IMR-90 (cell line): ENCODE measurements at regions not wholly inside any gene's neighbourhood (a gene's known extent, or its start where the extent isn't known, plus 50 kb on each side); places are given as distances from the start of the nearest gene placed in this dataset.

Source experiments
- ATAC-seq: fragments of 200-7000 bp; cut with Tn5 transposase; 2 replicates; pipeline ENCODE4 v1.9.1; 2020; ENCODE audit warnings: low read depth, mild to moderate bottlenecking, moderate library complexity
- BruUV-seq: library from RNA; stranded (reverse); fragments of 400-500 nt; replicated peaks from 2 replicates; lab custom pipeline; 2021; lab: Mats Ljungman, UMichigan
- CTCF ChIA-PET: fragments of 300-600 bp; formaldehyde crosslinking; extraction: SDS; loops from one replicate; lab custom pipeline; 2021; ENCODE audit warnings: antibody characterized with exemption; lab: Yijun Ruan, JAX
- POLR2A ChIA-PET: fragments of 300-600 bp; sonication (Branson Sonifier 250); formaldehyde crosslinking; loops from one replicate; lab custom pipeline; 2022; ENCODE audit warnings: antibody characterized with exemption; ENCODE audit not compliant: unreplicated experiment; lab: Charles Lee
- DNase-seq: peaks from one replicate; pipeline ENCODE4 v3.0.0; 2013
- H2AFZ ChIP-seq: replicated peaks from 2 replicates; pipeline ENCODE3; 2013; ENCODE audit warnings: low read length, mild to moderate bottlenecking; ENCODE audit not compliant: poor library complexity
- H2AK5ac ChIP-seq: 2 replicates; pipeline ENCODE4 v1.6.1; 2013; ENCODE audit warnings: low read depth, low read length, inconsistent platforms
- H2AK9ac ChIP-seq: replicated peaks from 2 replicates; pipeline ENCODE3; 2013; ENCODE audit warnings: mild to moderate bottlenecking, low read depth, low read length, moderate library complexity; ENCODE audit not compliant: poor library complexity
- H2BK120ac ChIP-seq: 2 replicates; pipeline ENCODE4 v1.6.1; 2013; ENCODE audit warnings: low read depth, low read length, inconsistent platforms
- H2BK15ac ChIP-seq: 3 replicates; pipeline ENCODE4 v1.6.1; 2013; ENCODE audit warnings: low read depth, low read length, inconsistent platforms
- H2BK20ac ChIP-seq: 2 replicates; pipeline ENCODE4 v1.6.1; 2013; ENCODE audit warnings: low read depth, mild to moderate bottlenecking, inconsistent platforms, low read length, moderate library complexity
- H2BK5ac ChIP-seq: 2 replicates; pipeline ENCODE4 v1.6.1; 2013; ENCODE audit warnings: mild to moderate bottlenecking, low read depth, low read length, inconsistent platforms; ENCODE audit not compliant: poor library complexity, severe bottlenecking
- H3K14ac ChIP-seq: replicated peaks from 2 replicates; pipeline ENCODE4 v1.6.1; 2013; ENCODE audit warnings: low read depth, low read length, inconsistent platforms
- H3K18ac ChIP-seq: 2 replicates; pipeline ENCODE4 v1.6.1; 2013; ENCODE audit warnings: low read depth, low read length, control low read depth
- H3K23ac ChIP-seq: 2 replicates; pipeline ENCODE4 v1.6.1; 2013; ENCODE audit warnings: low read depth, low read length, inconsistent platforms
- H3K27ac ChIP-seq: 2 replicates; pipeline ENCODE4 v1.5.1; 2013; ENCODE audit warnings: mild to moderate bottlenecking, control low read depth, low read length; ENCODE audit not compliant: insufficient read depth
- H3K27me3 ChIP-seq: 2 replicates; pipeline ENCODE4 v1.6.1; 2013; ENCODE audit warnings: low read length; ENCODE audit not compliant: control insufficient read depth, insufficient read depth
- H3K36me3 ChIP-seq: 2 replicates; pipeline ENCODE4 v1.6.1; 2013; ENCODE audit warnings: low read length, mixed read lengths; ENCODE audit not compliant: control insufficient read depth, insufficient read depth
- H3K4ac ChIP-seq: 2 replicates; pipeline ENCODE4 v1.6.1; 2013; ENCODE audit warnings: low read depth, low read length, inconsistent platforms
- H3K4me1 ChIP-seq: 2 replicates; pipeline ENCODE4 v1.6.1; 2013; ENCODE audit warnings: low read length, mixed read lengths; ENCODE audit not compliant: control insufficient read depth, insufficient read depth
- H3K4me2 ChIP-seq: 2 replicates; pipeline ENCODE4 v1.6.1; 2013; ENCODE audit warnings: low read depth, mild to moderate bottlenecking, control low read depth, low read length, moderate library complexity
- H3K4me3 ChIP-seq: 2 replicates; pipeline ENCODE4 v1.5.1; 2013; ENCODE audit warnings: low read depth, mild to moderate bottlenecking, control low read depth, low read length, moderate library complexity; ENCODE audit not compliant: insufficient read depth
- H3K56ac ChIP-seq: 2 replicates; pipeline ENCODE4 v1.6.1; 2013; ENCODE audit warnings: low read length, inconsistent platforms; ENCODE audit not compliant: insufficient read depth; ENCODE audit errors: extremely low read depth
- H3K79me1 ChIP-seq, 2 experiments: 2 replicates each; pipeline ENCODE4 v1.6.1; 2013; ENCODE audit warnings: low read length in 2 of 2, inconsistent platforms in 1 of 2, low read depth in 1 of 2
- H3K9ac ChIP-seq: 2 replicates; pipeline ENCODE4 v1.6.1; 2013; ENCODE audit warnings: low read depth, low read length, control low read depth
- H3K9me1 ChIP-seq: 2 replicates; pipeline ENCODE4 v1.6.1; 2013; ENCODE audit warnings: low read length, inconsistent platforms; ENCODE audit not compliant: insufficient read depth
- H3K9me3 ChIP-seq: 2 replicates; pipeline ENCODE4 v1.6.1; 2013; ENCODE audit warnings: low read length; ENCODE audit not compliant: control insufficient read depth, insufficient read depth
- H4K20me1 ChIP-seq: 2 replicates; pipeline ENCODE4 v1.6.1; 2013; ENCODE audit warnings: low read length, inconsistent platforms; ENCODE audit not compliant: insufficient read depth
- H4K5ac ChIP-seq: 2 replicates; pipeline ENCODE4 v1.6.1; 2013; ENCODE audit warnings: mild to moderate bottlenecking, low read depth, low read length, control low read depth
- H4K8ac ChIP-seq, 2 experiments: 2 replicates each; pipeline ENCODE4 v1.6.1; 2013; ENCODE audit warnings: low read depth in 2 of 2, low read length in 2 of 2, control low read depth in 1 of 2, inconsistent platforms in 1 of 2
- H4K91ac ChIP-seq: 2 replicates; pipeline ENCODE4 v1.6.1; 2013; ENCODE audit warnings: low read depth, low read length, inconsistent platforms; ENCODE audit not compliant: insufficient read depth
- CEBPB ChIP-seq: IDR thresholded peaks from 2 replicates; pipeline ENCODE4 v1.6.1; 2012; ENCODE audit warnings: low read depth, low read length, improper control_type of control experiment
- CHD1 ChIP-seq: IDR thresholded peaks from 2 replicates; pipeline ENCODE4 v1.6.1; 2012; ENCODE audit warnings: low read depth, low read length, improper control_type of control experiment
- ELK1 ChIP-seq: fragments of 150-350 bp; IDR thresholded peaks from 2 replicates; pipeline ENCODE4 v1.6.1; 2016; ENCODE audit warnings: low read depth, mild to moderate bottlenecking, low read length, moderate library complexity, borderline replicate concordance
- MAZ ChIP-seq: IDR thresholded peaks from 2 replicates; pipeline ENCODE4 v1.6.1; 2012; ENCODE audit warnings: low read depth, mild to moderate bottlenecking, low read length, improper control_type of control experiment, moderate library complexity, borderline replicate concordance
- MXI1 ChIP-seq: IDR thresholded peaks from 2 replicates; pipeline ENCODE4 v1.6.1; 2012; ENCODE audit warnings: low read depth, mild to moderate bottlenecking, low read length, moderate library complexity, borderline replicate concordance
- RAD21 ChIP-seq: IDR thresholded peaks from 2 replicates; pipeline ENCODE4 v1.6.1; 2012; ENCODE audit warnings: low read length, improper control_type of control experiment
- RFX5 ChIP-seq: IDR thresholded peaks from 2 replicates; pipeline ENCODE4 v1.8.0; 2012; ENCODE audit warnings: low read depth, mild to moderate bottlenecking, low read length, moderate library complexity
- WGBS, 2 experiments: methylation state at CpG; one replicate each; pipeline versions ENCODE4 v1.1.5 to v1.1.7; 2013; ENCODE audit warnings: missing lambda C conversion rate in 2 of 2; ENCODE audit not compliant: insufficient read length in 1 of 2; ENCODE audit errors: extremely low coverage in 2 of 2; 5-methylcytosine and 5-hydroxymethylcytosine counted together
- dilution Hi-C: fragments of 300-500 bp; cut with HindIII; formaldehyde crosslinking; loops from one replicate; pipeline ENCODE4 v1.14.3; 2018; ENCODE audit warnings: low sequenced_read_pairs; ENCODE audit not compliant: unreplicated experiment
- in situ Hi-C: fragments of 300-500 bp; cut with MboI; formaldehyde crosslinking; loops from 3 replicates; pipeline ENCODE4 v1.14.3; 2019; ENCODE audit warnings: low sequenced_read_pairs, inconsistent platforms, mixed read lengths
- intact Hi-C: fragments of 100-400 bp; cut with micrococcal nuclease; formaldehyde crosslinking; loops from 2 replicates; pipeline ENCODE4 v1.10.0; 2022
- TF ChIP-seq, protein P1 (sequence below): fragments of 150-350 bp; IDR thresholded peaks from 2 replicates; pipeline ENCODE4 v1.6.1; 2017; ENCODE audit warnings: mild to moderate bottlenecking, antibody characterized with exemption, low read length, low read depth

GRCh38 chr2:16853088-16853487 lies 187.5 kb upstream of the CYRIA start:
- Histone ChIP-seq H2BK15ac (no peak overlapping the region), H4K91ac (no peak overlapping the region), H2BK5ac (no peak overlapping the region), H3K4me3 (no peak overlapping the region), H3K14ac (no peak overlapping the region), H3K9me3 (peaks cover 12% of the 10 kb centered on the region), H3K79me1 (no peaks in the 10 kb centered on the region), H2AFZ (no peak overlapping the region), H3K9ac (no peak overlapping the region), H4K5ac (no peak overlapping the region), H2AK9ac (no peak overlapping the region), H2AK5ac (no peak overlapping the region), H3K18ac (no peak overlapping the region), H2BK20ac (no peak overlapping the region), H4K20me1 (no peaks in the 10 kb centered on the region), H2BK120ac (no peak overlapping the region), H3K9me1 (no peaks in the 10 kb centered on the region), H3K4ac (no peak overlapping the region), H4K8ac (no peak overlapping the region), H3K27ac (no peak overlapping the region), H3K23ac (no peak overlapping the region), H3K36me3 (no peaks in the 10 kb centered on the region), H3K27me3 (no peaks in the 10 kb centered on the region), H3K56ac (no peak overlapping the region), H3K4me2 (no peak overlapping the region), H3K4me1 (no peaks in the 10 kb centered on the region)
- BruUV-seq: no TSS peak
- DNase-seq (no peak), ATAC-seq (no peak)
- TF ChIP-seq MXI1: no peak
- no peak for TF ChIP-seq RAD21
- no peak for TF ChIP-seq RFX5
- no peak for TF ChIP-seq MAZ
- no peak for TF ChIP-seq ELK1
- TF ChIP-seq, protein P1, sequence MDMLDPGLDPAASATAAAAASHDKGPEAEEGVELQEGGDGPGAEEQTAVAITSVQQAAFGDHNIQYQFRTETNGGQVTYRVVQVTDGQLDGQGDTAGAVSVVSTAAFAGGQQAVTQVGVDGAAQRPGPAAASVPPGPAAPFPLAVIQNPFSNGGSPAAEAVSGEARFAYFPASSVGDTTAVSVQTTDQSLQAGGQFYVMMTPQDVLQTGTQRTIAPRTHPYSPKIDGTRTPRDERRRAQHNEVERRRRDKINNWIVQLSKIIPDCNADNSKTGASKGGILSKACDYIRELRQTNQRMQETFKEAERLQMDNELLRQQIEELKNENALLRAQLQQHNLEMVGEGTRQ: no peak
- no peak for TF ChIP-seq CEBPB
- no peak for TF ChIP-seq CHD1
- WGBS, 2 experiments: no CpG with 5 or more reads among the region's 4 CpGs
- dilution Hi-C loops: no loop called here
- CTCF ChIA-PET: no interaction called here
- intact Hi-C loops: no loop called here
- in situ Hi-C loops: no loop called here
- POLR2A ChIA-PET: no interaction called here
